ENCODE measurements at regions not wholly inside any gene's neighbourhood (a gene's known extent, or its start where the extent isn't known, plus 50 kb on each side); places are given as distances from the start of the nearest gene placed in this dataset.

DNA sequence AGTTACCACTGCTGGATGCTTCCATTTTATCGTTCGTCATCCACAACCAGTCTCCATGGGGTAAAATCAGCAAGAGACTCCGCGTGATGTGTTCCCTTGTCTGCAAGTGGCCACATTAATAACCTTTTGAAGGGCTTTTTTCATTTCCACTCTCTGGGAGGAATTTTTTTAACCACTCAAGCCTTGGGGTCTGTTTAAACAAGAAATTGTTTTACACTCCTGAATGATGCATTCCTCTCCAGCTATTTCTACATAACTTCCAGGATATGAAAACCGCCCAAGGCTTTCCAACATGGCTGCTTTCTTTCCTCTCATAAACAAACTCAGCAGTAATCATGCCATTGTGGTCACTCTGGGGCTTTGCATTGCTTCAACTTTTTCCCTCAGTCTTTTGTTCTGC lies 217.2 kb upstream of the DAPK1 start:
- no peak for ATAC-seq
- WGBS (ENCODE audit: insufficient coverage): 98% methylated on average over 5 of the region's 5 CpGs
- Histone ChIP-seq H3K36me3 (ENCODE audit: control insufficient read depth, insufficient read depth, low read length) (no peaks in the 10 kb centered on the region), H3K4me1 (ENCODE audit: control insufficient read depth, insufficient read depth, low read length) (peaks cover 15% of the 10 kb centered on the region), H3K4me3 (ENCODE audit: low read length) (no peak overlapping the region), H3K27me3 (ENCODE audit: control insufficient read depth, insufficient read depth, low read length) (peaks cover 8% of the 10 kb centered on the region), H3K27ac (ENCODE audit: low read length) (no peak overlapping the region), H3K9me3 (ENCODE audit: control insufficient read depth, insufficient read depth, low read length) (no peaks in the 10 kb centered on the region)
- DNase-seq: no peak
- Mint-ChIP-seq H3K27ac (no peak overlapping the region), H3K9me3 (no peaks in the 10 kb centered on the region), H3K4me1 (peaks cover 48% of the 10 kb centered on the region in 2 donors), H3K36me3 (no peaks in the 10 kb centered on the region), H3K27me3 (ENCODE audit: low read depth in 2 of 2) (peaks cover 21 to 43% of the 10 kb centered on the region in 2 donors), H3K4me3 (no peak overlapping the region)
- TF ChIP-seq, protein P1, sequence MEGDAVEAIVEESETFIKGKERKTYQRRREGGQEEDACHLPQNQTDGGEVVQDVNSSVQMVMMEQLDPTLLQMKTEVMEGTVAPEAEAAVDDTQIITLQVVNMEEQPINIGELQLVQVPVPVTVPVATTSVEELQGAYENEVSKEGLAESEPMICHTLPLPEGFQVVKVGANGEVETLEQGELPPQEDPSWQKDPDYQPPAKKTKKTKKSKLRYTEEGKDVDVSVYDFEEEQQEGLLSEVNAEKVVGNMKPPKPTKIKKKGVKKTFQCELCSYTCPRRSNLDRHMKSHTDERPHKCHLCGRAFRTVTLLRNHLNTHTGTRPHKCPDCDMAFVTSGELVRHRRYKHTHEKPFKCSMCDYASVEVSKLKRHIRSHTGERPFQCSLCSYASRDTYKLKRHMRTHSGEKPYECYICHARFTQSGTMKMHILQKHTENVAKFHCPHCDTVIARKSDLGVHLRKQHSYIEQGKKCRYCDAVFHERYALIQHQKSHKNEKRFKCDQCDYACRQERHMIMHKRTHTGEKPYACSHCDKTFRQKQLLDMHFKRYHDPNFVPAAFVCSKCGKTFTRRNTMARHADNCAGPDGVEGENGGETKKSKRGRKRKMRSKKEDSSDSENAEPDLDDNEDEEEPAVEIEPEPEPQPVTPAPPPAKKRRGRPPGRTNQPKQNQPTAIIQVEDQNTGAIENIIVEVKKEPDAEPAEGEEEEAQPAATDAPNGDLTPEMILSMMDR (IDR thresholded peaks at IDR 0.05): no peak
- intact Hi-C loops (cut with micrococcal nuclease): no loop called here

DNA sequence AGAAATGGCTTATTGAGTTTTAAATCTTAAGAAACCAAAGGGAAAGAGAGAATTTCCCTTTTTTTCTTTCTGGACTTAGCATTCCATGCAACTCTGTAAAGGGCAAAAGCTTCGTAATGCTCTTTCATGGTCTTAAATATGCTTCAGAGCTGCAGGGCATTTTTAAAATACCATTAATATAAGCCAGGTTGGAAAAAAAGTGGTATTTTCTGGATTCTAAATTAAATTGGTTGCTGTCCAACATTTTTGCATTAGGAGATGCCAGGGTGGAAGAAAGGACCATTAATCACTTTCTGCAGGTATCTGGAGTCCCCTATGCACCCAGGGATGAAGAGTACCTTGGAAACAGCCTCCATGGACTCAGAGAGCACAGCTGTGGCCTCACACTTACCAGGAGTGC lies 215.1 kb upstream of the DAPK1 start:
- H3K4me3 Mint-ChIP-seq: no peak overlapping the region

DNA sequence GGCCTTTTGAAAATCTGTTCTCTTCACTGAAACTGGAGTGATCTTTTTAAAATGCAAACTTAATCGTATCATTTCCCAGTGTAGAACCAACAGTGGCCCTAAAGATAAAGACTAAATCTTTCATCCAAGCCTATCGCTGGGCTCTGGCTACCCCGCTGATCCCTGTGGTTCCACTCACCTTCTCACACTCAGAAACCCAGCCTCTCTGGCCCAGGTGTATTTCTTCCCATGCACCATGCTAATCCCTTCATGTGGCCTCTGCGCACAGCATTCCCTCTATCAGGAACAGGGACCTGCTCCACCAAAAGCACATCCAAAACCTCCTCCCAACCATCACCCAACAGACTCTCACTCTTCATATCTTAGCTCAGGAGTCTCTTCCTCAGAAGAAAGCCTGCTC lies 214.1 kb upstream of the DAPK1 start:
- Histone ChIP-seq H3K4me1 (ENCODE audit: control insufficient read depth, insufficient read depth, low read length) (no peaks in the 10 kb centered on the region), H3K27ac (ENCODE audit: low read length) (no peak overlapping the region), H3K4me3 (ENCODE audit: low read length) (no peak overlapping the region), H3K27me3 (ENCODE audit: control insufficient read depth, insufficient read depth, low read length) (peaks cover 10% of the 10 kb centered on the region), H3K9me3 (ENCODE audit: control insufficient read depth, insufficient read depth, low read length) (no peaks in the 10 kb centered on the region), H3K36me3 (ENCODE audit: control insufficient read depth, insufficient read depth, low read length) (no peaks in the 10 kb centered on the region)
- Mint-ChIP-seq H3K9me3 (no peaks in the 10 kb centered on the region), H3K27me3 (ENCODE audit: low read depth in 2 of 2) (peaks cover 28 to 51% of the 10 kb centered on the region in 2 donors), H3K27ac (no peak overlapping the region), H3K4me3 (no peak overlapping the region), H3K36me3 (no peaks in the 10 kb centered on the region), H3K4me1 (peaks cover 17% of the 10 kb centered on the region in 2 donors)
- no peak for ATAC-seq
- TF ChIP-seq, protein P1 (IDR thresholded peaks at IDR 0.05): no peak
- 94% methylated on average over 4 of the region's 4 CpGs for WGBS (ENCODE audit: insufficient coverage)
- intact Hi-C loops (cut with micrococcal nuclease): no loop called here
- no peak for DNase-seq

More for the DNA sequence above, 215.1 kb upstream of the DAPK1 start:
- no peaks in the 10 kb centered on the region for H3K9me3 ChIP-seq (ENCODE audit: control insufficient read depth, insufficient read depth, low read length)
- Mint-ChIP-seq H3K27me3 (ENCODE audit: low read depth in 2 of 2) (peaks cover 28 to 51% of the 10 kb centered on the region in 2 donors), H3K4me1 (peaks cover 26 to 27% of the 10 kb centered on the region in 2 donors), H3K9me3 (no peaks in the 10 kb centered on the region), H3K36me3 (no peaks in the 10 kb centered on the region), H3K27ac (no peak overlapping the region)
- DNase-seq (no peak), ATAC-seq (no peak)
- peaks cover 10% of the 10 kb centered on the region for H3K27me3 ChIP-seq (ENCODE audit: control insufficient read depth, insufficient read depth, low read length)
- no peak overlapping the region for H3K27ac ChIP-seq (ENCODE audit: low read length)
- 100% methylated on average over 1 of the region's 1 CpG for WGBS (ENCODE audit: insufficient coverage)
- intact Hi-C loops (cut with micrococcal nuclease): no loop called here
- TF ChIP-seq, protein P1 (IDR thresholded peaks at IDR 0.05): no peak
- peaks cover 3% of the 10 kb centered on the region for H3K4me1 ChIP-seq (ENCODE audit: control insufficient read depth, insufficient read depth, low read length)
- no peaks in the 10 kb centered on the region for H3K36me3 ChIP-seq (ENCODE audit: control insufficient read depth, insufficient read depth, low read length)
- no peak overlapping the region for H3K4me3 ChIP-seq (ENCODE audit: low read length)

DNA sequence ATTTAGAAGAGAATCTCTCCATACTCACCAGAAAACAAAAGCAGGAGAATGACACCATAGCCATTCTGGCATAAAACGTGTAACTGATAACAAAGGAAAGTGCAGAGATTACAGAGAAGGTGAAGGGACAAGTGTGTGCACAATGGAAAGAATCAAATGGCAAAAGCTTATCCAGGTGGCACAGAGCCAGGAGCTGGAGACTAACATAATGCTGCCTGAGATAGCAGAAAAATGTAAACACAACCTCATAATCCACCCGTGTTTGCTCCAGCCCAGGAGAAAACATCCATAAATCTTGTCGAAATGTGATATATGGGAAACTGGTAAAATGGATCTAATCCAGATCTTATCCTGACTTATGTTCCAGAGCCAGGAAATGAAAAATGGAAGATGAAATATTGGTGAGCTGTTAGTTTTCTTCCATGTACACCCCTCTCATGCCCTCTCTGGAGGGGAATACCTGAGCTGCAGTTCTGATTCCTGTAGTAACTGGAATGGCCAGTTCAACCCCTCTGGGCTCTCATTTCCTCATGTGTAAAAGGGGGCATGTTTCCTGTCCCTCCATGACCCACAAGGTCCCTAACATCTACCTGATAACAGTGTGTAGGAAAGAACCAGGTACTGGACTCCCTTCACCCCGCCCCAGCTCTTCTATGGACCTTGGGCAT lies 212.3 kb upstream of the DAPK1 start:
- peaks cover 8% of the 10 kb centered on the region for H3K27me3 ChIP-seq (ENCODE audit: control insufficient read depth, insufficient read depth, low read length)
- H3K27ac ChIP-seq (ENCODE audit: low read length): no peak overlapping the region
- H3K36me3 ChIP-seq (ENCODE audit: control insufficient read depth, insufficient read depth, low read length): no peaks in the 10 kb centered on the region
- H3K27me3 Mint-ChIP-seq (ENCODE audit: low read depth in 2 of 2): peaks cover 31 to 50% of the 10 kb centered on the region in 2 donors
- TF ChIP-seq, protein P1 (IDR thresholded peaks at IDR 0.05): no peak
- intact Hi-C loops (cut with micrococcal nuclease): no loop called here
- no peaks in the 10 kb centered on the region for H3K36me3 Mint-ChIP-seq
- H3K9me3 Mint-ChIP-seq: no peaks in the 10 kb centered on the region
- H3K4me1 Mint-ChIP-seq: peaks cover 5 to 6% of the 10 kb centered on the region in 2 donors
- no peak overlapping the region for H3K4me3 Mint-ChIP-seq
- H3K4me3 ChIP-seq (ENCODE audit: low read length): no peak overlapping the region
- no peak for DNase-seq
- H3K27ac Mint-ChIP-seq: no peak overlapping the region
- no peaks in the 10 kb centered on the region for H3K4me1 ChIP-seq (ENCODE audit: control insufficient read depth, insufficient read depth, low read length)
- ATAC-seq: no peak
- no peaks in the 10 kb centered on the region for H3K9me3 ChIP-seq (ENCODE audit: control insufficient read depth, insufficient read depth, low read length)
- 63% methylated on average over 4 of the region's 4 CpGs for WGBS (ENCODE audit: insufficient coverage)
